Calu3 (cell line): ENCODE measurements at regions not wholly inside any gene's neighbourhood (a gene's known extent, or its start where the extent isn't known, plus 50 kb on each side); places are given as distances from the start of the nearest gene placed in this dataset.

ENCODE experiments used
- BruUV-seq: library from RNA; stranded (reverse); fragments of 400-500 nt; replicated peaks from 2 replicates; lab custom pipeline; 2021; lab: Mats Ljungman, UMichigan
- CTCF ChIA-PET: fragments of 300-600 bp; sonication (Branson Sonifier 250); formaldehyde crosslinking; loops from one replicate; lab custom pipeline; 2022; ENCODE audit warnings: antibody characterized with exemption; lab: Charles Lee
- DNase-seq: peaks from one replicate; pipeline ENCODE4 v3.0.0; 2022
- H3K27ac Mint-ChIP-seq: one replicate; pipeline ENCODE4 v1.8.0; 2022; ENCODE audit warnings: mixed read lengths; ENCODE audit not compliant: unreplicated experiment
- H3K27me3 Mint-ChIP-seq: one replicate; pipeline ENCODE4 v1.8.0; 2022; ENCODE audit warnings: mixed read lengths; ENCODE audit not compliant: unreplicated experiment
- H3K36me3 Mint-ChIP-seq: one replicate; pipeline ENCODE4 v1.8.0; 2022; ENCODE audit warnings: mild to moderate bottlenecking, moderate library complexity, mixed read lengths; ENCODE audit not compliant: insufficient read depth, unreplicated experiment
- H3K4me1 Mint-ChIP-seq: one replicate; pipeline ENCODE4 v1.8.0; 2022; ENCODE audit warnings: mild to moderate bottlenecking, low read depth, mixed read lengths; ENCODE audit not compliant: unreplicated experiment
- H3K4me3 Mint-ChIP-seq: one replicate; pipeline ENCODE4 v1.8.0; 2022; ENCODE audit warnings: mild to moderate bottlenecking, low read depth, moderate library complexity, mixed read lengths; ENCODE audit not compliant: unreplicated experiment
- H3K9me3 Mint-ChIP-seq: one replicate; pipeline ENCODE4 v1.8.0; 2022; ENCODE audit warnings: low read depth, mixed read lengths; ENCODE audit not compliant: unreplicated experiment
- intact Hi-C: fragments of 100-400 bp; cut with micrococcal nuclease; formaldehyde crosslinking; loops from one replicate; pipeline ENCODE4 v1.10.0; 2022; ENCODE audit not compliant: unreplicated experiment
- TF ChIP-seq, protein P1 (sequence below): fragments of 200-600 bp; IDR thresholded peaks from one replicate; pipeline ENCODE4 v1.8.0; 2022; ENCODE audit warnings: antibody characterized with exemption; ENCODE audit not compliant: unreplicated experiment

GRCh38 chr2:145849466-145849865 lies 1329.5 kb upstream of the ZEB2 start:
- TF ChIP-seq, protein P1, sequence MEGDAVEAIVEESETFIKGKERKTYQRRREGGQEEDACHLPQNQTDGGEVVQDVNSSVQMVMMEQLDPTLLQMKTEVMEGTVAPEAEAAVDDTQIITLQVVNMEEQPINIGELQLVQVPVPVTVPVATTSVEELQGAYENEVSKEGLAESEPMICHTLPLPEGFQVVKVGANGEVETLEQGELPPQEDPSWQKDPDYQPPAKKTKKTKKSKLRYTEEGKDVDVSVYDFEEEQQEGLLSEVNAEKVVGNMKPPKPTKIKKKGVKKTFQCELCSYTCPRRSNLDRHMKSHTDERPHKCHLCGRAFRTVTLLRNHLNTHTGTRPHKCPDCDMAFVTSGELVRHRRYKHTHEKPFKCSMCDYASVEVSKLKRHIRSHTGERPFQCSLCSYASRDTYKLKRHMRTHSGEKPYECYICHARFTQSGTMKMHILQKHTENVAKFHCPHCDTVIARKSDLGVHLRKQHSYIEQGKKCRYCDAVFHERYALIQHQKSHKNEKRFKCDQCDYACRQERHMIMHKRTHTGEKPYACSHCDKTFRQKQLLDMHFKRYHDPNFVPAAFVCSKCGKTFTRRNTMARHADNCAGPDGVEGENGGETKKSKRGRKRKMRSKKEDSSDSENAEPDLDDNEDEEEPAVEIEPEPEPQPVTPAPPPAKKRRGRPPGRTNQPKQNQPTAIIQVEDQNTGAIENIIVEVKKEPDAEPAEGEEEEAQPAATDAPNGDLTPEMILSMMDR: no peak
- intact Hi-C loops: no loop called here
- no peaks in the 10 kb centered on the region for H3K9me3 Mint-ChIP-seq
- no peaks in the 10 kb centered on the region for H3K27me3 Mint-ChIP-seq
- no peak overlapping the region for H3K27ac Mint-ChIP-seq
- BruUV-seq: no TSS peak
- no peak overlapping the region for H3K4me3 Mint-ChIP-seq
- CTCF ChIA-PET: no interaction called here
- peak; percentile 1 for DNase-seq
- H3K4me1 Mint-ChIP-seq: peaks cover 6% of the 10 kb centered on the region
- no peaks in the 10 kb centered on the region for H3K36me3 Mint-ChIP-seq

GRCh38 chr2:145846982-145847381 lies 1327.1 kb upstream of the ZEB2 start:
- TF ChIP-seq, protein P1: no peak
- Mint-ChIP-seq H3K4me1 (peaks cover 6% of the 10 kb centered on the region), H3K9me3 (no peaks in the 10 kb centered on the region), H3K4me3 (no peak overlapping the region), H3K27me3 (no peaks in the 10 kb centered on the region), H3K27ac (no peak overlapping the region), H3K36me3 (no peaks in the 10 kb centered on the region)
- BruUV-seq: no TSS peak
- intact Hi-C loops: no loop called here
- no peak for DNase-seq
- CTCF ChIA-PET: no interaction called here

DNA sequence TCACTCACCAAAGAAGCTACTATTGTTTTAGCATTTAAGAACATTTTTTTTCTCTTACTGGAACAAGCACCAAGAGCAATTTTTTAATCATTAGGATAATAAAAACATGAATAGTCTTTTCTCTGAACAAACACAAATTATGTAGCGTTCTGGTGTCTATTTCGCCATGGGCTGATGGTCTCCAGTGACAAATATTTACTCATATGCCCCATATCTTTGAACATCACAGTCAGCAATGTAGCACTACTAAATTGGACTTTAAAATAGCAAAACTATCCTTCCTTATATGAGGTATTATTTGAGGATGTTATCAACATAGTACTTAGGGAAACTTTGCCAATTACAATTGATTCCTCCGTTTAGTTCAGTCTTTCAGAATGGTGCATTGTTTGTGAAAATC lies 1326.0 kb upstream of the ZEB2 start:
- Mint-ChIP-seq H3K4me1 (no peaks in the 10 kb centered on the region), H3K4me3 (no peak overlapping the region), H3K27ac (no peak overlapping the region), H3K9me3 (no peaks in the 10 kb centered on the region), H3K27me3 (no peaks in the 10 kb centered on the region), H3K36me3 (no peaks in the 10 kb centered on the region)
- BruUV-seq: no TSS peak
- intact Hi-C loops: no loop called here
- TF ChIP-seq, protein P1: no peak
- DNase-seq: no peak
- CTCF ChIA-PET: no interaction called here

- no peaks in the 10 kb centered on the region for H3K36me3 Mint-ChIP-seq
- no peak for DNase-seq
- CTCF ChIA-PET: no interaction called here
- no peaks in the 10 kb centered on the region for H3K4me1 Mint-ChIP-seq
- no TSS peak for BruUV-seq
- TF ChIP-seq, protein P1: no peak
- intact Hi-C loops: no loop called here
- no peaks in the 10 kb centered on the region for H3K9me3 Mint-ChIP-seq
- H3K27ac Mint-ChIP-seq: no peak overlapping the region
- no peaks in the 10 kb centered on the region for H3K27me3 Mint-ChIP-seq
- no peak overlapping the region for H3K4me3 Mint-ChIP-seq
These were observed 1325.4 kb upstream of the ZEB2 start for GRCh38 chr2:145845207-145845894.
